HK-2 (cell line): ENCODE measurements at regions not wholly inside any gene's neighbourhood (a gene's known extent, or its start where the extent isn't known, plus 50 kb on each side); places are given as distances from the start of the nearest gene placed in this dataset.
"Not testable (repeated sequence)": the region's sequence is repeated elsewhere in the genome, so short reads cannot be mapped to it uniquely, and the experiment has no call there.

Experiments used
- DNase-seq: peaks from one replicate; pipeline ENCODE4 v3.0.0-alpha.2; 2018; ENCODE audit not compliant: unreplicated experiment

- no peak for DNase-seq
Observed at GRCh38 chr20:53818457-53819177, 225.0 kb upstream of the ZNF217 start.

GRCh38 chr20:53817513-53817912, 223.9 kb upstream of the ZNF217 start:
- DNase-seq, result not testable (repeated sequence)

- no peak for DNase-seq
Observed at GRCh38 chr20:53816872-53817398, 223.3 kb upstream of the ZNF217 start.

GRCh38 chr20:53815509-53815908, 221.9 kb upstream of the ZNF217 start:
- DNase-seq, result no peak

- DNase-seq, result no peak
Observed at GRCh38 chr20:53814060-53814459, 220.4 kb upstream of the ZNF217 start.

GRCh38 chr20:53813636-53814035, 220.0 kb upstream of the ZNF217 start:
- DNase-seq, result no peak

- no peak for DNase-seq
Observed at GRCh38 chr20:53811577-53811976, 217.9 kb upstream of the ZNF217 start.

GRCh38 chr20:53810661-53811355, 217.2 kb upstream of the ZNF217 start:
- no peak for DNase-seq

- DNase-seq, result no peak
Observed at GRCh38 chr20:53809728-53810365, 216.2 kb upstream of the ZNF217 start.

- no peak for DNase-seq
Observed at GRCh38 chr20:53809217-53809616, 215.6 kb upstream of the ZNF217 start.

- no peak for DNase-seq
Observed at GRCh38 chr20:53808733-53809132, 215.1 kb upstream of the ZNF217 start.

GRCh38 chr20:53808302-53808701, 214.7 kb upstream of the ZNF217 start:
- DNase-seq, result not testable (repeated sequence)

- DNase-seq, result no peak
Observed at GRCh38 chr20:53806683-53807401, 213.2 kb upstream of the ZNF217 start.

- DNase-seq, result no peak
Observed at GRCh38 chr20:53805895-53806384, 212.3 kb upstream of the ZNF217 start.

GRCh38 chr20:53804920-53805894, 211.6 kb upstream of the ZNF217 start:
- no peak for DNase-seq

GRCh38 chr20:53804308-53804707, 210.7 kb upstream of the ZNF217 start:
- DNase-seq, result not testable (repeated sequence)

GRCh38 chr20:53803492-53804155, 210.0 kb upstream of the ZNF217 start:
- no peak for DNase-seq

- DNase-seq, result no peak
Observed at GRCh38 chr20:53801609-53802370, 208.2 kb upstream of the ZNF217 start.

- no peak for DNase-seq
Observed at GRCh38 chr20:53800883-53801604, 207.4 kb upstream of the ZNF217 start.
